GM23338 (cell line): ENCODE measurements at regions not wholly inside any gene's neighbourhood (a gene's known extent, or its start where the extent isn't known, plus 50 kb on each side); places are given as distances from the start of the nearest gene placed in this dataset.

ENCODE experiments used
- CTCF ChIP-seq, 2 experiments: fragments of 200-600 bp in 1 of 2; sonication (generic) in 1 of 2; conservative IDR thresholded peaks; 2 replicates each; pipeline versions ENCODE4 v1.5.1 to v1.6.1; 2016 to 2017; ENCODE audit warnings: antibody characterized with exemption in 2 of 2, low read depth in 2 of 2, mild to moderate bottlenecking in 2 of 2, moderate library complexity in 1 of 2
- JUNB ChIP-seq: IDR thresholded peaks from one replicate; pipeline ENCODE4 v1.6.1; 2016; ENCODE audit warnings: antibody characterized with exemption; ENCODE audit not compliant: unreplicated experiment

GRCh38 chr22:22346401-22347107, 102.0 kb downstream of the VPREB1 start:
- TF ChIP-seq CTCF (conservative IDR thresholded peaks at IDR 0.05; ENCODE audit: low read depth in 2 of 2): no peak
- TF ChIP-seq JUNB: no peak
